Activated T-cell treated with anti-CD3 and anti-CD28 coated beads, Interleukin-2, amount 50 U/mL, for 72 hours (primary cell): ENCODE measurements at regions not wholly inside any gene's neighbourhood (a gene's known extent, or its start where the extent isn't known, plus 50 kb on each side); places are given as distances from the start of the nearest gene placed in this dataset.
"Not testable (repeated sequence)": the region's sequence is repeated elsewhere in the genome, so short reads cannot be mapped to it uniquely, and the experiment has no call there.

Source experiments
- ATAC-seq, 2 donors: fragments of 150-1000 bp; cut with Tn5 transposase; replicated peaks in 1 of 2; 2 replicates each; pipeline ENCODE4 v1.10.0; 2021; ENCODE audit warnings: moderate library complexity in 2 of 2, mild to moderate bottlenecking in 1 of 2
- DNase-seq, 2 donors: peaks; one replicate each; pipeline ENCODE4 v3.0.0; 2021 to 2022; ENCODE audit warnings: mixed read lengths in 1 of 2
- H3K27ac Mint-ChIP-seq: one replicate; pipeline ENCODE4 v1.8.0; 2022; ENCODE audit warnings: mild to moderate bottlenecking, moderate library complexity, mixed read lengths
- H3K27me3 Mint-ChIP-seq: one replicate; pipeline ENCODE4 v1.8.0; 2022; ENCODE audit warnings: low read depth, mixed read lengths
- H3K36me3 Mint-ChIP-seq, 2 donors: one replicate each; pipeline ENCODE4 v1.8.0; 2022; ENCODE audit warnings: mixed read lengths in 2 of 2, mild to moderate bottlenecking in 1 of 2; ENCODE audit not compliant: insufficient read depth in 2 of 2
- H3K4me1 Mint-ChIP-seq: one replicate; pipeline ENCODE4 v1.8.0; 2022; ENCODE audit warnings: low read depth, mixed read lengths
- H3K4me3 Mint-ChIP-seq, 2 donors: one replicate each; pipeline ENCODE4 v1.8.0; 2022; ENCODE audit warnings: mild to moderate bottlenecking in 2 of 2, mixed read lengths in 2 of 2, moderate library complexity in 2 of 2
- H3K9me3 Mint-ChIP-seq, 2 donors: one replicate each; pipeline ENCODE4 v1.8.0; 2022; ENCODE audit warnings: mixed read lengths in 2 of 2

DNA sequence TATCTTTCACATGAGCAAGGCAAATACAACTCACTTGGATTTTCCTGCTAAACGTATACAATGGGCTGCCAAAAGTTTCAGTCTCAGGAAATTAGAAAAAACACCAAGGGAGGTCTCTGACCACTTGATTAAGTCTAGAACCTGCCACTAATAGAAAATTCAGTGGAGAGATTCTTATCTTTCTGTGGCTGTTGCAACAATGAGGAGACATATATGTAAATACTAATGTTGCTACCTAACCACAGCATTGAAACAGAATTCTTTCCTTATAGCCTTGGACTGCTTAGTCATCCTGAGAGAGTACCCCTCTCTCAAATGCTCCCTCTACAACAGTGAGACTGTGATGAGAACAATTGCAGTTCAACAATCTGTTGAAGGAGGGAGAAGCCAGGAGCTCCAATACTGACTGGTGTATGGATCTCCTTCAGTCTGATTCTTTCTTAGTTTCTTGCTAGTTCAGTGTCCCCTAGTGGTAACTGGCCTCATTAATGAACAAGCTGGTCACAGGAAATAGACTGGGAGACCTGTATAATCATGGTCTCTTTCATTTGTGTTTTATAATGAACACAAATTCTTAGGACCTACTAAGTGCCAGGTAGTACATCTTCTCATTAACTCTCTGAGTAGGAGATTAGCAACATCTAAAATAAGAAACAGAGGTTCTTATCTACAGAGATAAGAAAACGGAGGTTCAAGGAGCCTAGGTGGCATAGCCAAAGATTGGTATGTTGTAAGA lies 164.5 kb downstream of the SLC38A4 start:
- no peaks in the 10 kb centered on the region for H3K27me3 Mint-ChIP-seq
- H3K9me3 Mint-ChIP-seq, result no peaks in the 10 kb centered on the region
- DNase-seq, result peak; percentile 8 to 9
- H3K36me3 Mint-ChIP-seq, result no peaks in the 10 kb centered on the region
- ATAC-seq, result peak; percentile 74 to 75
- peak overlapping the region; percentile 3 to 56 for H3K4me3 Mint-ChIP-seq
- peaks cover 49% of the 10 kb centered on the region for H3K4me1 Mint-ChIP-seq
- peak overlapping the region; percentile 76 for H3K27ac Mint-ChIP-seq

DNA sequence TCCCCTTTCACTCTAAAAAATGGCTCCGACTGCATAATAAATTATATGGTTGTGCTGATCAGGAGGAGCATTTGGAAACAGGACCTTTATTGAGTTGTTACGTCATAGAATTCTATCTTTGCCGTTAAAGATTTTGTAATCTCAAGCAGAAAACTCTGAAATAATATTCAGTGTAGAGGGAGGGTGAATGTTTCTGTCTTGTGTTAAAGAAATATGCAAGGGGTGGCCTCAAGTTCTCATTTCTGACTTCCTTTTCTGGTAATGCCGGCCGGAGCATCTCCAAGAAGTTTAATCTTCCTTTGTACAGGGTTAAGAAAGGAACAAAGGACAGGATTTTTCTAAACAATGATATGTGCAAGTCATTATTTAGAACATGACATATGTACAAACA lies 165.1 kb downstream of the SLC38A4 start:
- H3K4me3 Mint-ChIP-seq, result peak overlapping the region in 1 of 2 donors; percentile 56
- DNase-seq (no peak), ATAC-seq (no peak)
- H3K4me1 Mint-ChIP-seq, result peaks cover 44% of the 10 kb centered on the region
- H3K36me3 Mint-ChIP-seq, result no peaks in the 10 kb centered on the region
- H3K27ac Mint-ChIP-seq, result peak overlapping the region; percentile 56
- H3K9me3 Mint-ChIP-seq, result no peaks in the 10 kb centered on the region
- H3K27me3 Mint-ChIP-seq, result no peaks in the 10 kb centered on the region

DNA sequence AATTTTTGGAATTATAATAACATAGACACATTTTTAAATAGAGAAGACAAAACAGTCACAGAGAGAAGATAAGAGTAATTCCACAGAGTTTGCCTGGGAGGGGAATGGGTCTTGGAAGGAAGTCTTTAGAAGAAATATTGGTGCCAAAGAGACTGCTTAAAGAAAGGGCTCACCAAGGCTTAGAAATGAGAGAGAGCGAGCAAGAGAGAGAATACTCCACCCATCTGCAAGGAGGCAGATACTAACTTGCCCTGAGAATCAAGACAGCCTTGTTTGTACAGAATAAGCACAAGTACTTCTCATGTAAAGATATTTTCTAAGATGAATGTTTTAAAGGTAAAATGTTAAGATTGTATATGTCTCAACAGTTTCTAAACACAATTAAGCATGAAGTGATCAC lies 165.5 kb downstream of the SLC38A4 start:
- no peaks in the 10 kb centered on the region for H3K27me3 Mint-ChIP-seq
- peak overlapping the region; percentile 95 for H3K27ac Mint-ChIP-seq
- no peaks in the 10 kb centered on the region for H3K9me3 Mint-ChIP-seq
- no peaks in the 10 kb centered on the region for H3K36me3 Mint-ChIP-seq
- no peak for ATAC-seq
- DNase-seq, result no peak
- H3K4me1 Mint-ChIP-seq, result peaks cover 40% of the 10 kb centered on the region
- peak overlapping the region; percentile 25 to 75 for H3K4me3 Mint-ChIP-seq

DNA sequence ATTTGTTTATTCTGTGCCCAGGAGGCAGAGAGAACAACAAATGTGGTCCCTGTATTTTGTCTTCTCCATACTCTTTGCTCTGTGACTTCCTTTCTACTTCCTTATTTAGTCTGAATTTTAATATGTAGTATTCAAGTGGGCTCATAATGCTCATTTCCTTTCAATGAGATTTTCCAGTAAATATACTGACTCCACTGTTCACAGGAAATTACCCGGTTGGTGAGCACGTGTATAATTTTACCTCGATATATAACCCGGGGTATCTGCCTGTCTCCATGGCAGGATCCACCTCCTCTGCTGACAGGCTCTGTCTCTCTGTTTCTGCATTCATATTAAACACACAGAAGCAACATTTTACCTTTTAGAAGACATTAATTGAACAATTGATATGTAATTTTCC lies 166.0 kb downstream of the SLC38A4 start:
- H3K9me3 Mint-ChIP-seq, result no peaks in the 10 kb centered on the region
- peak overlapping the region; percentile 25 to 75 for H3K4me3 Mint-ChIP-seq
- no peak for ATAC-seq
- H3K27ac Mint-ChIP-seq, result peak overlapping the region; percentile 95
- H3K27me3 Mint-ChIP-seq, result no peaks in the 10 kb centered on the region
- DNase-seq, result no peak
- H3K4me1 Mint-ChIP-seq, result peaks cover 35% of the 10 kb centered on the region
- no peaks in the 10 kb centered on the region for H3K36me3 Mint-ChIP-seq

DNA sequence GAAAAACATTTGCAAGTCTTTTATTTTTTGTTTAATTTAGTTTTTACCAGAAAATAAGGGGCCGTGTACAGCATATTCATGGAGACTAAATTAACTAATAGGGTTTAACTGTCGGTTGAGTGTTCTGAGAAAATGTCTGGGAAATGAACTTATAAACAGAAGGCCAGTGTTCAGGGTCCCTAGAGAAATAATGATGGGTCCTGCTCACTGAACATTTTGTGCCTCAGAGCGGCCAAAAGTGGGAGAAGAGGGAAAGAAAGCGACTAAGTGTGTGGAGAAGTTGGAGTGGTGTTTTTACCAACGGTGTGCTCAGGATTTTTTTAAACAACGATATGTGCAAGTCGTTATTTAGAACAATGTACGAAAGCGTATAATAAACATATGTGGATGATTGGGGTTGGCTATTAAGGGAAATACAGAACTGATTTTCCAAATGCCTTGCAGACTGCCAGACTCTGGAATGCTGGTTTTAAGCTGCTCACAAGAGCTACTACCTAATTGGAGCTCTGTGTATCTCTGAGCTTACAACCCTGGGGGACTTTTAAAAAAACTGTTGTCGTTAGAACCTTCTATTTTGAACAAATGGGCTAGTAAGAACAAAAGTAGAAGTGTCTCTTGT lies 166.7 kb downstream of the SLC38A4 start:
- no peaks in the 10 kb centered on the region for H3K27me3 Mint-ChIP-seq
- no peaks in the 10 kb centered on the region for H3K36me3 Mint-ChIP-seq
- DNase-seq (no peak), ATAC-seq (no peak)
- H3K4me3 Mint-ChIP-seq, result peak overlapping the region; percentile 8 to 47
- peaks cover 31% of the 10 kb centered on the region for H3K4me1 Mint-ChIP-seq
- no peaks in the 10 kb centered on the region for H3K9me3 Mint-ChIP-seq
- peak overlapping the region; percentile 95 for H3K27ac Mint-ChIP-seq

DNA sequence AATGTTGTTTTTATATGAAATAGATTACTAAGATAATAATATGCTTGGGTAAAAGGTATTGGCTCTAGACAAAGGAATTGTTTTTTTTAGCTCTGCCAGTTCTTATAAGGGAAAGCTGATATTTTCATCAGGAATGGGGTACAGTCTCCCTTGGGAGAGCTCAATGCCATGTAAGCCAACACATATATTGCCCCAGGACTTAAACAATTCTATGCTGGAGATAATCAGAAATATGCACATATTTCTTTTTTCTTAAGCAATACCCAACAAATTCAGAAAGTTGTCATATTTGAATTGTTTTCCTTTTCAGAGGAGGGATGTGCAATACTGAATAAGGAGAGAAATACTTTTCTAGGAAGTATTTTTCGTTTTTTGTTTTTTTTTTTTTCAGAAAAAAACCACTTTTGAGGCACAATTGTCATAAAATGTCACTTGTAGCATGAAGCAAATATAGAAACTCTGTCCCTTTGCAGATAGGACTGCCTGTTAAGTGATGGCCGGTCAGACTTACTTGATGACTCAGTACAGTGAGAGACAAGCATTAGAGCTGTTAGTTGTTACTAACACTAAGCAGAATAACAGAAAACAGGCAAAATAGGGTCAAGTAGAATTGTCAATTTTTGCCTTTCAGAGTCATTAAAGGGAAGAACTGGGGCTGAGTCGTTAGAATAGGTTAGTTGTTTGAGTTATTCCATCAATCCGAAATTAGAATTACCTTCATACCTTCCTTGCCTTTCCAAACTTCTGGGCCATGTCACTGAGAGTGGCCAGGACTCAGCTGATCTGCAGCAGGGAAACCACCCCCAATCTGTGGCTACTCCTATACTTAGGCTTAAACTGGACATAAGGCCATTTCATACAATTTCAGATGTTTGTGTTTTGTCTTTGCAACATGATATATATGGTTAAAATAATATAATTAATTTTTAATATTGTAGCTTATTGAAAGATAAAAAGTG lies 168.1 kb downstream of the SLC38A4 start:
- H3K36me3 Mint-ChIP-seq, result no peaks in the 10 kb centered on the region
- no peak overlapping the region for H3K4me3 Mint-ChIP-seq
- no peak overlapping the region for H3K27ac Mint-ChIP-seq
- no peaks in the 10 kb centered on the region for H3K9me3 Mint-ChIP-seq
- no peaks in the 10 kb centered on the region for H3K27me3 Mint-ChIP-seq
- no peak for DNase-seq
- ATAC-seq, result no peak
- H3K4me1 Mint-ChIP-seq, result peaks cover 31% of the 10 kb centered on the region

DNA sequence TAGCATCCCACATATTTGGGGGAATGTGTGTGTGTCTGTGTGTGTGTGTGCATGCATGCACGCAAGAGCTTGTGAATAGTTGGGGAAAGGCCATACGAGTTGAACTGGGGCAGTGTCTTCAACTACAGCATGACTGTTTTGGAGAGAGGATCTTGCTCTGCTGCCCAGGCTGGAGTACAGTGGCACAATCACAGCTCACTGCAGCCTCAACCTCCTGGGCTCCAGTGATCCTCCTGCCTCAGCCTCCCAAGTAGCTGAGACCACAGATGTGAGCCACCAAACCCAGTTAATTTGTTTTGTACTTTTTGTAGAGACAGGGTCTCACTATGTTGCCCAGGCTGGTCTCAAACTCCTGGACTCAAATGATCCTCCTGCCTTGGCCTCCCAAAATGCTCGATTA lies 169.8 kb downstream of the SLC38A4 start:
- not testable (repeated sequence) for H3K27me3 Mint-ChIP-seq, H3K9me3 Mint-ChIP-seq, H3K36me3 Mint-ChIP-seq, H3K4me3 Mint-ChIP-seq, H3K27ac Mint-ChIP-seq, DNase-seq, ATAC-seq
- peaks cover 22% of the 10 kb centered on the region for H3K4me1 Mint-ChIP-seq

DNA sequence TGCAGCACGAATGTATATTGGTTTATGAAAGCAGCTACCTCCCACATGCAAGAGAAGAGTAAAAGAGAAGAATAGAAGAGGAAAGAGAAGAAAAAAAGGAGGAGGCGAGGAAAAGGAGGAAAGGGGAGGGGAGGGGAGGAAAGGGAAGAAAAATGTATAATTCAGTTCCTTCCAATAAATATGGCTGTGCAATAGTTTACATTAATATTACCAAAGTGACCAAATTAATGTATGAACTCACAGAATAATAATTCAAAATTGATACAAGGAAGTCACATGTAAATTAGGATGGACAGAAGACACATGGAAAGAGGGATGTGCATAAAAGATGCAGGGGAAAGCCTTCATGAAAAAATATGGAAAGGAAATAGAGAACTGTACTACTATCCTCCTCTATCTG lies 172.5 kb downstream of the SLC38A4 start:
- Mint-ChIP-seq H3K9me3 (peaks cover 0 to 3% of the 10 kb centered on the region in 2 donors), H3K4me1 (no peaks in the 10 kb centered on the region), H3K36me3 (peaks cover 4 to 7% of the 10 kb centered on the region in 2 donors), H3K4me3 (no peak overlapping the region), H3K27ac (no peak overlapping the region), H3K27me3 (no peaks in the 10 kb centered on the region)
- DNase-seq, result no peak
- no peak for ATAC-seq

DNA sequence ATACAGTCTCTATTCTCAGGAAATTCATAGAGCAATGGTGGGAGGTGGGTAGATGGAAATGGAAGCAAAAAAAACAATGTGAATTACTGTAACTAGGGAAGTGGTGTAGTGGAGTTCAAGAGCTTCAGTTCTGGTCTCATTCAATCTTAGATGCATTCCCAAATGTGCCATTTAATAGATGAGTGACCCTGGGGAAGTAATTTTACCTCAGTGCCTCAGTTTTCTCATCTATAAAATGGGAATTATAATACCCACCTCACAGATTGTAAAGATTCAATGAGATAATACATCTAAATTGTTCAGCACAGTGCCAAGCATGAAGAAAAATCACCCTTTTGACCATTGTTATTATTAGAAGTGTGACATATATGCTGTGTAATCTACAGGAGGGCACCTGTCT lies 173.1 kb downstream of the SLC38A4 start:
- Mint-ChIP-seq H3K9me3 (peaks cover 0 to 3% of the 10 kb centered on the region in 2 donors), H3K4me1 (no peaks in the 10 kb centered on the region), H3K27me3 (no peaks in the 10 kb centered on the region), H3K27ac (no peak overlapping the region), H3K4me3 (no peak overlapping the region), H3K36me3 (peaks cover 4 to 7% of the 10 kb centered on the region in 2 donors)
- DNase-seq (no peak), ATAC-seq (no peak)

DNA sequence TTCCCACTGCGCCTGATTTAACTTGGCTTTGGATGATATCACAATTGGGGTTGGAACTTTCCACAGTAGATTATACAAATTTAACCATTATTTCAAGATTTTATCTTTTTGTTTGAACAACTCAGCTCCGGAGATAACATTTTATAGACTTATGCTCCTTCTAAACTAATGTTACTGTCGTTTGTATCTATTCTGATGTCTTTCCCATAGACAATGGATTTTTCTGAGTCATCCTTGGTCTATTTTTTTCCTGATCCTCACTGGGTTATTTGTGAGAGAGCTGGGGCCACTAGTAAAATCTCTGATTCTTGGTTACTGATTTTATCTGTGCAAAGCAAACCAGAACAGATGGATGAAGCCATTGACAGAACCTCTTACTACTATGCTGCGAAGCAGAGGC lies 175.1 kb downstream of the SLC38A4 start:
- Mint-ChIP-seq H3K27me3 (no peaks in the 10 kb centered on the region), H3K36me3 (peaks cover 6 to 16% of the 10 kb centered on the region in 2 donors), H3K4me3 (no peak overlapping the region), H3K9me3 (peaks cover 2 to 8% of the 10 kb centered on the region in 2 donors), H3K27ac (no peak overlapping the region), H3K4me1 (no peaks in the 10 kb centered on the region)
- ATAC-seq (no peak), DNase-seq (no peak)

DNA sequence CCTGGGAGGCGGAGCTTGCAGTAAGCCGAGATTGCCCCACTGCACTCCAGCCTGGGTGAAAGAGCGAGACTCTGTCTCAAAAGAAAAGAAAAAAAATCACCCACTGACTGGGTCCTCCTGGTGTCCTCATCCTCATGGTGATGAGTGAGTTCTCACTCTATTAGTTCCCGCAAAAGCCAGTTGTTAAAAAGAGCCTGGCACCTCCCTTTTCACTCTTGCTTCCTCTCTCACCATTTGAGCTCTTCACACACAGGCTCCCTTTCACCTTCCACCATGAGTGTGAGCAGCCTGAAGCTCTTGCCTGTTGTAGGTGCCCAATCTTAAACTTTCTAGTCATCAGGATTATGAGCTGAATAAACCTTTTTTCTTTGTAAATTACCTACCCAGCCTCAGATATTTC lies 176.4 kb downstream of the SLC38A4 start:
- Mint-ChIP-seq H3K27me3 (no peaks in the 10 kb centered on the region), H3K36me3 (peaks cover 6 to 16% of the 10 kb centered on the region in 2 donors), H3K27ac (no peak overlapping the region), H3K9me3 (peaks cover 2 to 8% of the 10 kb centered on the region in 2 donors), H3K4me3 (no peak overlapping the region), H3K4me1 (no peaks in the 10 kb centered on the region)
- ATAC-seq (no peak), DNase-seq (no peak)

DNA sequence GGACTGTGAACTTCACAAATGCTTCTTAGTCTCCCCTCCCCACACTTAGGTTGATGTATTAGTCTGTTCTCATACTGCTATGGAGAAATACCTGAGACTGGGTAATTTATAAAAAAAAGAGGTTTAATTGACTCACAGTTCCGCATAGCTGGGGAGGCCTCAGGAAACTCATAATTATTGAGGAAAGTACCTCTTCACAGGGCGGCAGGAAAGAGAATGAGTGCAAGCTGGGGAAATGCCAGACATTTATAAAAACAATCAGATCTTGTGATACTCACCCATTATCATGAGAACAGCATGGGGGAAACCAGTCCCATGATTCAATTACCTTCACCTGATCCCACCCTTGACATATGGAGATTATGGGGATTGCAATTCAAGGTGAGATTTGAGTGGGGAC lies 178.8 kb downstream of the SLC38A4 start:
- Mint-ChIP-seq H3K4me1 (no peaks in the 10 kb centered on the region), H3K27me3 (no peaks in the 10 kb centered on the region), H3K27ac (no peak overlapping the region), H3K36me3 (peaks cover 6 to 16% of the 10 kb centered on the region in 2 donors), H3K4me3 (no peak overlapping the region), H3K9me3 (peaks cover 5 to 18% of the 10 kb centered on the region in 2 donors)
- DNase-seq (no peak), ATAC-seq (no peak)

DNA sequence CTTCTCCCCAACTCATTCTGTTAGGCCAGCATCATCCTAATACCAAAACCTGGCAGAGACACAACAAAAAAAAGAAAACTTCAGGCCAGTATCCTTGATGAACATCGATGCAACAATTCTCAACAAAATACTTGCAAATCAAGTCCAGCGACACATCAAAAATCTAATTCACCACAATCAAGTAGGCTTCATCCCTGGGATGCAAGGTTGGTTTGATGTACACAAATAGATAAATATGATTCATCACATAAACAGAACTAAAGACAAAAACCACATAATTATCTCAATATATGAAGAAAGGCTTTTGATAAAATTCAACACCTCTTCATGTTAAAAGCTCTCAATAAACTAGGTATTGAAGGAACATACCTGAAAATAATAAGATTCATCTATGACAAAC lies 184.1 kb downstream of the SLC38A4 start:
- not testable (repeated sequence) for DNase-seq, H3K4me3 Mint-ChIP-seq, ATAC-seq, H3K4me1 Mint-ChIP-seq, H3K27me3 Mint-ChIP-seq, H3K27ac Mint-ChIP-seq
- Mint-ChIP-seq H3K9me3 (peaks cover 26 to 32% of the 10 kb centered on the region in 2 donors), H3K36me3 (peaks cover 17 to 25% of the 10 kb centered on the region in 2 donors)
